HG02678 (cell line): ENCODE measurements at regions not wholly inside any gene's neighbourhood (a gene's known extent, or its start where the extent isn't known, plus 50 kb on each side); places are given as distances from the start of the nearest gene placed in this dataset.
"Not testable (repeated sequence)": the region's sequence is repeated elsewhere in the genome, so short reads cannot be mapped to it uniquely, and the experiment has no call there.

Source experiments
- ATAC-seq: cut with Tn5 transposase; IDR thresholded peaks from one replicate; pipeline ENCODE4 v1.9.1; 2021; ENCODE audit warnings: mild to moderate bottlenecking, moderate library complexity; ENCODE audit not compliant: unreplicated experiment

DNA sequence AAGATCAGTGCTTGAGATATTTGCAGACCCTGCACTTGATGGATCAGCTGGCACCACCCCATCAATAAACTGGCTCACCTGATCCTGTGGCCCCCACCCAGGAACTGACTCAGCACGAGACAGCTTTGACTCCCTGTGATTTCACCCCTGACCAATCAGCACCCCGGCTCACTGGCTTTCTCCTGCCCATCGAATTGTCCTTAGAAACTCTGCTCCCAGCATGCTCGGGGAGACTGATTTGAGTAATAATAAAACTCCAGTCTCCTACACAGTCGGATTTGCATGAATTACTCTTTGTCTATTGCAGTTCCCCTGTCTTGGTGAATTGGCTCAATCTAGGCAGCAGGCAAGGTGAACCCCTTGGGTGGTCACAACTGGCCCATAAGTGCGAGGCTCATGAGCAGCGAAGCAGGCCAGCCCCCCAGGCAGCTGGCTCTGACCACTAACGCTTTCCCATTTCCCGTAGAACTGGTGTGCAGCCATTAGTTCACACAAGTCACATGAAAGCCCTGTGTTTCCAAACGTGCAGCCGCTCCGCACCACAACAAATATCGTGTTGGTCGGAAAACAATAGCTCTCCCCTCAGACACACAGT lies 79.6 kb downstream of the RSPH3 start:
- ATAC-seq, result no peak

DNA sequence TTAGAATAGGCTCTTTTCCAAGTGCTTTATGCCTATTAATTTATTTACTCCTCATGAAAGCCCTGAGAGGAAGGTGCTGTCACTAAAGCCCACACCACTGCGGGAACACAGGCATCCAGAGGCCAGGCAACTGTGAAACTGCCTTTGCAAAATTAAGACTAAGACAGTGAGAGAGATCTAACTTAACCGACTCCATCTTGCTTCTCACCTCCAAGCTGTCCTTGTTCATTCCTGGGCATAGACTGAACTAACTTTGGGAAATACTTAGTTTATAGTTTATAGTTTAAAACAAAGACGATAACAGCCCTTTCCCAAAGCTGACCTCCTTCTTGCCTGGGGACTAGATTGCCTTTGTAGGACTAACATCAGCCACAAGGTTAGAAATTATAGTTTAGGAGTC lies 80.1 kb downstream of the RSPH3 start:
- no peak for ATAC-seq

DNA sequence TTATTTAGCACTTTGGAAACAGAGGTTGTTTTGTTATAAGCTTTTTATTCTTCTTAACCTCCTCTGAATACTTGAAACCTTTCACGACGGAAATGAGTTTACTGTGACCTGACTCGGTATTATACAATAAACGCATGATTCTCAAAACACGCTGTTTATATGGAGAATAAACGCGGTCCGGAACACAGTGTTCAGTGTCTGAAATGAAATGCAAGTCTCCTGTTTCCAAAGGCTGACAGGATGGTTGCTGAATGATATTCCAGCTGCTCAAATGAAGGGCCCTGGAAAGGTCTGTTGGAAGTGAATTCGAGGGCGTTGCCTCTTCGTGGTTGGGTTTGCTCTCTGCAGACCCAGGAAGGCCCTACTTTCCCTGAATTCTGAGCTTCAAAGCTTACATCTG lies 83.4 kb downstream of the RSPH3 start:
- no peak for ATAC-seq

DNA sequence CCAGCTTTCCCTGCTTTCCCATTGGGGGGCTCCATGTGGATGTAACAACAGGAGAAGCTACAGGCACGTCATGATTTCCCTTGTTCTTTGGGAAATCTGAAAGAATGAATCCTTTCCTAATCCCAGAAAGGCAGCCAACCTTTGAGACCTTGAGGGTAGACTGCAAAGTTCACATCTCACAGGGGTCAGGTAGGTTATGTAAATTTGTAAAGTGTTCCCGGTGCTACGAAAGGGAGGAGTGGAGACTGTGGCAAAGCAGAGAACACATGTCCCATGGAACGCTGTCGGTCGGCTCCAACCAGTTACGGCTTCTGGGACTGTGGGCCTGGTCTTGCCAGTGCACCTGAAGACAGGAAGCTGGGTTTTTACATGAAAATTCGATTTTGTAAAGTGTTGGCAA lies 85.1 kb downstream of the RSPH3 start:
- no peak for ATAC-seq

DNA sequence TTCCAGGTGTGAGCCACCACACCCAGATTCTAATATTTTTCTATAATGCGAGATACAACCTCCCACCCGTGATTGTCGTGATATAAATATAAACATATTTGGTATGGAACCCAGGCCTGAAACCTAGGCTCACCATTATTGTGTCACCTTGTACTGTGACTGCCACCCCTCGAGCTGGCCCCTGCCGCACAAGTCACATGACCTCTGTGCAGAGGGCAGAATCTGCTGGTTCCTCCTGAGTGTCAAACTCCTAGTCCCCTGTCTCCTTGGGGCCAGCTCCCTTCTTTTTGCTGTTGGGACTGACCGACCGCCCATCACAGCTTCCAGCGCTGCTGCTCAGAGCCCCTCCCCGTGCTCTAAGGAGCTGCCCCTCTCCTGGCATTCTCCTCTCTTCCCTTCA lies 86.4 kb downstream of the RSPH3 start:
- no peak for ATAC-seq

DNA sequence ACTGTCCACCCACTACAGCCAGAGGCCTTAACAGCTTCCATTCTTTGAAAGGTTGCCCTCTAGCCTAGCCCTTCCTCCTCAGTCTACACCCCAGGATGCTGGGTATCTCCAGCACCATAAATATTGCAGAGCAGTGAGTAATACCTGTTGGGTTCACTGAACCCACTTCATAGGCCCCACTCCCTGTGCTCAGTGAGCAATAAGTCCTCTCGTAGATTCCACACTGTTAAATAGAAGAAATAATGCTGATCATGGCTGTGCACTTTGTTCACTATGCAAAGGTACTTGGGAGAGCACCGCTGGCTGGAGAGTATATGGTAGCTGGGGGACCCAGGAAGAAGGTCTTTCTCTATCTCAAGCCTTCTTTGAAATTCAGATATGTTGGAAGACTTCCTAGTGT lies 87.3 kb downstream of the RSPH3 start:
- no peak for ATAC-seq

DNA sequence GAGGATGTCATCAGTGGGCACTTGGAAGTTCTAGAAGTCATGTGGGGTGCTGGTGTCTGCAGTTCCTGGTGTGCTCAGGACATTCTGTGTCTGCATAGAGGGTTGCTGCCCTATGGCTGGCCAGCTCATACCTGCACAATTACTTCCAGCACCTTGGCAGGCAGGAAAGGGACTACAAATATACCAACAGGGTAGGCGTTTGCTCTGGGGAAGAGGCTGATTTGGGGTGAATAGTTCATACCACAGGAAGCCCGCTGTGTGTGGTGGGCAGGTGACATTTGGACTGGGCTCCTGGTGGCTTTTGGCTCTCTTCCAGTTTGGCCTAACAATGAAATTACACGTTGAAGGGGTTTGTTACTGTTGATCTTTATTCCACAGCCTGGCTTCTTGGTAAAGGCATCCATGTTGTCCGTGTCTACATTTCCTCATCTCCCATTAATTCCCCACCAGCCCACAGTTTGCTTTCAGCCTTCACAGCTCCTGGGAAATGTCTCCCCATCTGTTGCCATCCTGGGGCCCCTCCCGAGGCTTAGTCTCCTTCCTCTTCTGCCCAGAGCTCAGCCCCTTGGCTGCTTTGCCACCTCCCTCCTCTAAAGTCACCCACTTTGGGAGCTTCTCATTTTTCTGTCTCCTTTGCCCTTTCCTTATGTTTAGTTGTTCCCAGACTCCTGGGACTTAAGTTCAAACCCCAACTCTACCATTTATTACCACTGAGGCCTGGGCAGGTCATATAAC lies 88.1 kb downstream of the RSPH3 start:
- no peak for ATAC-seq

DNA sequence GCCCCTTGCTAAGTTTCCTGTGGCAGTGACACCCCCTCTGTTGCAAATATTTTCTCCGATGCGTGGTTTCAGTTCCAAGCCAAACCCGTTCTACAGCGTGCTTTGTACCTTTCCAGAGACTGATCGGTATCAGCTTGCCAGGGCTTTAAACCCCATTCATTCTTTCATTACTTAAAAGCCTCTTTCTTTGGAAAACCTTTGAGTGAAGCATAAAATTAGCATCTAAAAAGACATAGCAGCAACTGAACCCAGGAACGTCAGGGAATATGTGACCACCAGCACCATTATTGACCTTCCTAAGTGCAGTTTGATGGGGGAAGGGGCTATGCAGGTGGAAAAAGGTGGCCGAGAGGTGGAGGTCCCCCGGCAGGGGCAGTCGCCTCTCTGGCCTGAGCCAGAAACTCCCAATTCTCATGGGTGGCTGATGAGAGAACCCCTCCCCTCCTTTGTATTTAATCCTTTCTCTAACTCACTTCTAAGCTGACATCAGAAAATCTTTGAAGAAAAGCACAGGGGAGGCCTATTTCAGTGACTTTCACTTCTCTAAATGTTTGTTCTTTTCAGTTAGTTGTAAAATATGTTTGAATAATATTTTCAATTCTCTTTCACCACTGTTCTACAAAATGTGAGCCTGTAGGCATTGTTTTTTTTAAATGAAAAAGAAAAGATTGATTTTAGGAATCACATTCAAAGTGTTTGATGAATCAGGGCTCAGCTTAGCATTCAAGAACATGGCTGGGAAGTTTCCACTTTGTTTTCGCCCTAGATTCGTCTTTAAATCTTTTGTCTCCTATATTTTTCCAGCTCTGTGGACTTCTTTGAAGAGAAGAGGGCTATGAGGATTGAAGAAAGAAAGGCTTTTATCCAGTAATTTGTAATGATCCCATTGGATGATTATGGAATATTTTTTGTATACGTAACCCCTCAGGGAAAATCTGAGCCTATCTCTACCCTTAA lies 89.2 kb downstream of the RSPH3 start:
- peak; percentile 70 for ATAC-seq

DNA sequence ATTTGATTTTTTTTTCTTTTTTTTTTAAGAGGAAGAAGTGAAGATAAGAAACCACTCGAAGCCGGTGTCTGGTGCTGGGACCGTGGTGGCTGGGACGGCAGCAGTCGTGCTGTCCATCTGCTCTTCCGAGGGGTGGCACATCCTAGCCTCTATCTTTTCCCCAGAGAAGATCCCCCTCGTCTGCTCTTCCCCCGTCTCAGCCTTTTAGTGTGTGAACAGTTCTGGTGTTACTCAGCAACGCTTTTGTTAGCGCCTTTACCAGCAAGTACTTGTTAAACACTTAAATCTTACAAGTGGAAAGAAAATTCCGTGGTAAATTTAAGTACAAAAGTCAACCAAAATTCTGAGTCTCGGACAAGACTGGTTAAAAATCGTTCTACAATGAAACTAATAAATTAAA lies 90.1 kb downstream of the RSPH3 start:
- ATAC-seq, result no peak

DNA sequence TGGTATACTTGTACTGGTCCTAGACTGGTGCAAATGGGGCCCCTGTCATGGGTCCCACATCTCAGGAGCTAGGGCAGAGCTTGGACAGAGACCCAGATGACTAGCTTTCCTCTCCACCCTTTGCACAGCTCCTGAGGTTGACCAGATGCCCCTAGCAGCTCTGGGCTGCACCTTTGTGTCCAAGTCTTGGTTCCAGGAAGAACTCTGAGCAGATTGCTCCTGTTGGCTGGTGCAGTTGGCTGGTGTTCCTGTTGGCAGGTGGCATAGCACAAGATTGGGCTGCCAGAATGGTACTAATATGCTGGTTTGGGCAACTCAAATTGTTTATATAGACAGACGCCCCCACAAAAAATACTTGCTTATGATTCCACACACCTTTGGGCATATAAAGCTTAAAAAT lies 89.4 kb upstream of the EZR start:
- no peak for ATAC-seq

DNA sequence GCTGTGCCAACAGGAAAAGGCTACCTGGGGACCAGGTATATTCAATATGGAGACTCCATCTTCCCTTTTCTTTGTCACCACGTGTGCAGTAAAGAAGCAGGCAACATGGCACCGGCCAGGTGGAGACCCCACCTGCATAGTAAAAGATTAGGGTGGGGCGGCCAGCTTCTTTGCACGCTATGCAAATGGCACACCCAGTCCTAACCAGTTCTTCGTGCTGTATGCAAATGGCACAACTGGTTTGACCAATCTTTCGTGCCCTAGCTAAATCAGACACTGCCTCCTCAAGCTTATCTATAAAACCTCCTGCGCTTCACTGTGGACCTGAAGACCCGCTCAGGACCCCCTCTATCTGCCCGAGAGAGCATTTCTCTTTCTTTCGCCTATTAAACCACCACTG lies 88.8 kb upstream of the EZR start:
- ATAC-seq, result no peak

DNA sequence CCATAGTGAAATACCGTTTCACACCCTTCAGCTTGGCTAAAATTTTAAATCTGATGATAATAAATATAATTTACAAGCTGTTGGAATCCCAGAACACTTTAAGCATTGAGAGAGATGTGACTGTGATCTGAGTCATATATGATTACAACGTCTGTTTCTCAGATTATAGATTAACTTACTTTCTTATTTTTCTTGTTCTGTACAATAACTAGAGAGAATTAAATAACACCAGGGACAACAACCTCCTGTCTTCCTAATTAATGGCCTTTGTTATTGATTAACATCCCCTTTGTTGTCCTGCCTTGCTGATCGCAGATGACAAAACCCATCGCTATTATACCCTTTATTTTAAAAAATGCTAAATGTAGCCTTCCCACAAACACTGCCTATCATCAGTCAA lies 87.8 kb upstream of the EZR start:
- ATAC-seq, result no peak

DNA sequence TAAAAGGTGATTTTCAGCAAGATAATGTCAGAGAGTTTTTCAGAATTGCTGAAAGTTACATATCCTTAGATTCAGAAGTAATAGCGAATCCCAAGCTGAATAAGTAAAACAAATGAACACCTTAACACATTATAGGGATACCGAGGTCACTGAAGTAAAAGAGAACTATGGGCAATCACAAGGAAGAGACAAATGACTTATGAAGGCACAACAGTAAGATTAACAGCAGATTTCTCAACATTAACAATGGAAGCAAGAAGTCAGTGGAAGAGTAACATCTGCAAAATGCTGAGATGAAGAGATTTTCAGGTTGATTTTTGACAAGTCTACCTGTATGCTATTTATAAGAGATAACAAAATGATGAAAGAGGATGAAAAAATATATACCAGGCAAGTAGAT lies 86.1 kb upstream of the EZR start:
- ATAC-seq, result no peak

DNA sequence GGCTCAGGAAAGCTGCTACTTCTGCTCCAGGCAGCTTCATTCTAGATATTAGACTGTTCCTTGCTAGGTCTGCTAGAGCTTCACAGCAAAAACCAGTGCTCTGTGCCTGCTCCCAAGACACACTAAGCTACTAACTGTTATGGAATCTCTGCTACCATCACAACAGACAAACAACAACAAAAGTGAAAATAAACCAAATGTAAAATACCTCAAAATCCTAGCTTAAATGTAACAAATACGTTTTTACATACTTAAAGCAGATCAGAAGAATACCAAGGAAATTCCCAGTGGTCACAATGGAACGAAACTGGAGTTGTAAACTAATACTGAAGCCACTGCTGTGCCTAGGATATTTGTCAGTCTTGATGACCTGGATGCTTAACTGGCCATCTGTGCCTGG lies 84.6 kb upstream of the EZR start:
- no peak for ATAC-seq

DNA sequence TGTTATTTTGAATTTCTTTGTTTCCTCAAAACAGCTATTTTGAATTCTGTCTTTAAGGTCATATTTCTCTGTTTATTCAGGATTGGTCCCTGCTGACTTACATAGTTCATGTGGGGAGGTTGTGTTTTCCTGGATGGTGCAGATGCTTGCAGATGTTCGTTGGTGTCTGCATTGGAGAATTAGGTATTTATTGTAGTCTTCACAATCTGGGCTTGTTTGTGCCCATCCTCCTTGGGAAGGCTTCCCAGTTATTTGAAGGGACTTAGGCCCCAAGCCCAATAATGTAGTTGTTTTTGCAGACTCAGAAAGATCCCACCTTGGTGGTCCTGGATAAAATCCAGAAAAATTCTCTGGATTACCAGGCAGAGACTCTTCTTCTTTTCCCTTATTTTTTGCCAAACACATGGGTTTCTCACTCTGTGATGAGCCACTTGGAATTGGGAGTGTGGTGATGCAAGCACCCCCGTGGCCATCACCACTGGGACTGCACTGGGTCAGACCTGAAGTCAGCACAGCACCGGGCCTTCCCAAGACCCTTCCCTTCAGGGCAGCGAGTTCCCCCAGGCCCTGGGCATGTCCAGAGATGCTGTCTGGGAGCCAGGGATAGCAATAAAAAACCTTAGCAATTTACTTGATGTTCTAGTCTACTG lies 81.6 kb upstream of the EZR start:
- ATAC-seq, result no peak

DNA sequence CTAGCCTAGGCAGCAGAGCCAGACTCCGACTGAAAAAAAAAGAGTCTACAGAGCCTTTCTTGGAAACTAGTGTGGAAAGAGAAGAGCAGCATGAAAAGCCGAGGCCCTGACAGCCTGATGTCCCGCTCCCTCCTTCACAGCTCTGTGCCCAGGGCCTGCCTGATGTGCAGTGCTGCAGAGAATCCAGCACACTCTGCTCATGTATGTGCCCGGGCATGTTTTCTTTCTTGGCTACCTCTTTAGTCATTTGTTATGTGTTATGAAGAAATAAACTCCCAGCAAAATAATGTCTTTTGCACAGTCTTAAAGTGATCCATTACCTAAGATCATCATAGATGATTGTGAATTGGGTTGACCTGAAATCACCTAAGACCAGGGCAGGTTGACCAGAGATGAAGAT lies 78.1 kb upstream of the EZR start:
- ATAC-seq, result no peak

DNA sequence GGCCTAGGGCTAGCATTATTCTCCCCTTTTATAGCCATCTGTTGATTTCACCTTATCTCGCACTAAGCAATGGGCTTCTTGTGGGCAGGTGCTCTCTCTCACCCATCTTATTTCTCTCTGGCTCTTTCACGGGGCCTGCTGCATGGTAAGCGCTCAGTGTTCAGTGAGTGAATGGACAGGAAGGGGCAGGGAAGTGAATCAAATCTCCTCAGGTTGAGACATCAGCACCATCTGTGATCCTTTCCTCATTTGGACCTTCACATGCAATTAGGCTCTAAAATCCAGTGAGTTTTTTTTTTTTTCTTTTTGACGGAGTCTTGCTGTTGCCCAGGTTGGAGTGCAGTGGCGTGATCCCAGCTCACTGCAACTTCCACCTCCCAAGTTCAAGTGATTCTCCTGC lies 76.5 kb upstream of the EZR start:
- no peak for ATAC-seq

DNA sequence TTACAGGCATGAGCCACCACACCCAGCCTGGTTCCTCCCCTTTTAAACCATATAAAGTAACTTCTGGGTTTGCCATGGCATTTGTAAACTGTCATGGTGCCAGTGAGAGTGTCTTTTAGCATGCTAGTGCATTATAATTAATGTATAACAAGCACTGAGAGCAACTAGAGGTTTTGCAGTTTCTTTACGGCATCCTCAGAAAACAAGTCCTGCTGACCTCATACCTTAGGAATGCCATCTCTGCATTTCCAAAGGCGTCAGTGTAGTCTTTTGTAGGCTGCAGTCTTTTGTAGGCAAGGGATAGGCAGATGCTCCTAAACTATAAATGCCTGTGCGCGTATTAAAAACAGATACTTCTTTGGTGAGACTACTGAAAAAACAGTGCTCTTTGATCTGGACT lies 75.0 kb upstream of the EZR start:
- no peak for ATAC-seq

DNA sequence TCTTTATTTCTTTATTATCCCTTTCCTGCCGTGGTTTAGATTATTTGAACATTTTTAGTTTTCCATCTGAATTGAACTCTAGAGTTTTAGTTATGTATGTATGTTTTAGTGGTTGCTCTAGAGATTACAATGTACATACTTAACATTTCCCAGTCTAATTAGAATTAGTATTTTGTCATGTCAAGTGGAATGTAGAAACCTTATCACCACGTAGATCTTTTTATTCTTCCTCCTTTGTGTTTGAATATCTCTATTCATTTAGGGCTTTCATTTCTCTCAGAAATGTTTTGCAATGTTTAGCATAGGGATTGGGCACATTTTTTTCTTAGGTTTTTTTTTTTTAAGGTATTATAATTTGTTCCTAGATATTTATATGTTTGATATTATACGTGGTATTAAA lies 73.1 kb upstream of the EZR start:
- ATAC-seq, result no peak

DNA sequence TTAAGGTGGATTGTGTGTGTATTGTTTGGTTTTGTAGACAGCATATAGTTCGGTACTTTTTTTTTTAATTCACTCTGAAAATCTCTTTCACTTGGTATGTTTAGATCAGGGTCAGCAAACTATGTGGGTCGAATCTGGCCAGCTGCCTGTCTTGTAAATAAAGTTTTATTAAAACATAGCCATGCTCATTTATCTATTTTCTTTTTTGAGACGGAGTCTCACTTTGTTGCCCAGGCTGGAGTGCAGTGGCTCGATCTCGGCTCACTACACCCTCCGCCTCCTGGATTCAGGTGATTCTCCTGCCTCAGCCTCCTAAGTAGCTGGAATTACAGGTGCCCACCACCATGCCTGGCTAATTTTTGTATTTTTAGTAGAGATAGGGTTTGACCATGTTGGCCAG lies 72.4 kb upstream of the EZR start:
- not testable (repeated sequence) for ATAC-seq

DNA sequence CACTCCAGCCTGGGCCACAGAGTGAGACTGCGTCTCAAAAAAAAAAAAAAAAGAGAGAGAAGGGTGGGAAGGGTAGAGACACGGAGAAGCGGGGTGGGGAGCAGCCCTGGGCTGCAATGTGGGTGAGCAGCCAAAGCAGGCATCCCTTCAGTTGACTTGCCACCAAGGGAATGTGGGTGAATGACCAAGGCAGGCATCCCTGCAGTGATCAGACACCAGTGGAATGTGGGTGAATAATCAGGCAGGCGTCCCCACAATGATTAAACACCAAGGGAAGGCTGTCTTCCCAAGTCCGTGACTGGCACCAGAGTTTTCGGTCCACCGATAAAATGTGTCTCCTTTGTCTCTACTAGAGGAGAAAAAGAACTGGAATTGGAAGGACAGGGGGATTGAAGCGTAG lies 69.0 kb upstream of the EZR start:
- ATAC-seq, result not testable (repeated sequence)
